GM13977 (cell line): ENCODE measurements at regions not wholly inside any gene's neighbourhood (a gene's known extent, or its start where the extent isn't known, plus 50 kb on each side); places are given as distances from the start of the nearest gene placed in this dataset.

ENCODE experiments used
- DNase-seq: peaks from one replicate; pipeline ENCODE4 v3.0.0; 2012; ENCODE audit warnings: low spot score
- in situ Hi-C: fragments of 300-500 bp; cut with MboI; formaldehyde crosslinking; loops from one replicate; pipeline ENCODE4 v1.12.0; 2022; ENCODE audit warnings: low sequenced_read_pairs, low pct_unique_long_range_greater_than_20kb, mixed read lengths, inconsistent platforms; ENCODE audit not compliant: unreplicated experiment
- TF ChIP-seq, protein P1 (sequence below): IDR thresholded peaks from 2 replicates; pipeline ENCODE4 v1.5.1; 2012; ENCODE audit warnings: mild to moderate bottlenecking, control low read depth; ENCODE audit not compliant: insufficient read depth; ENCODE audit errors: extremely low read depth, missing control alignments

DNA sequence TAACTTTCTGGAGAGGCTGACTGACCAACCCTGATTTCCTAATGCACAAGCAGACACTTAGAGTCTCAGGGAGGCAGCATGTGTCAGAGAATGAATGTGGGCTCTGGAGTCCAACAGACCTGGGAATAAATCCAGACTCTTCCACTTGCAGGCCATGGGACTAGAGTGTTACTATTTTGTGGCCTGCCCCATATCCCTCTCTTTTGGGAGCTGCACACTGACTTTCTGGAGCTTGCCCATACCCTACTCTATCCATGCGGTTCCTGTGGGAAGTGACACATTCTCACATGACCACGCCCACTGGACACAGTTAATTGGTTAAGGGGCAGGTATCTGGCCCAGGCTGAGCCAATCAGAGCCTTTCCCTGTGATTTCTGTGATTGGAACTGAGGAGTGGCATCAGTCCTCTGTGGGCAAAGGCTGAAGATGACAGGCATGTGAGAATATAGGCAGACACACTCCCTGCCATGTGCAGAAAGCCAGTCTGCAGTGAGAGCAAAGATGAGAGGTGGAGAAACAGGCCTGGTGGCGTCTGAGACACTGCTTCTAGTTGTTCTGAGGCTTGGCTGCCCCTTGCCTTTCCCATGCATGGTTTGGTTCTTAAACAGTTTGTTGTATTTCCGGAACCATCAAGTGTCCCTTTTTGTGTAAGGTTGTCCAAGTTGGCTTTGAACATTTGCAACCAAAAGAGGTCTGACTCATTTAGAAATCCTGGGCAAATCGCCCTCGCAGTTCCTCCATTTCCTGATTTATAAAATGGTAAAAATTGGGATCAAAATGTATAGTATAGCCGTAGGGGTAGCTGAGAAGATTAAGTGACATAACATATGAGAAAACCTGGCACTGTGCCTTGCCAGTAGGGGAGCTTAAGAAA is 125.6 kb downstream of the CDC5L start:
- DNase-seq: no peak
- in situ Hi-C loops: no loop called here
- TF ChIP-seq, protein P1, sequence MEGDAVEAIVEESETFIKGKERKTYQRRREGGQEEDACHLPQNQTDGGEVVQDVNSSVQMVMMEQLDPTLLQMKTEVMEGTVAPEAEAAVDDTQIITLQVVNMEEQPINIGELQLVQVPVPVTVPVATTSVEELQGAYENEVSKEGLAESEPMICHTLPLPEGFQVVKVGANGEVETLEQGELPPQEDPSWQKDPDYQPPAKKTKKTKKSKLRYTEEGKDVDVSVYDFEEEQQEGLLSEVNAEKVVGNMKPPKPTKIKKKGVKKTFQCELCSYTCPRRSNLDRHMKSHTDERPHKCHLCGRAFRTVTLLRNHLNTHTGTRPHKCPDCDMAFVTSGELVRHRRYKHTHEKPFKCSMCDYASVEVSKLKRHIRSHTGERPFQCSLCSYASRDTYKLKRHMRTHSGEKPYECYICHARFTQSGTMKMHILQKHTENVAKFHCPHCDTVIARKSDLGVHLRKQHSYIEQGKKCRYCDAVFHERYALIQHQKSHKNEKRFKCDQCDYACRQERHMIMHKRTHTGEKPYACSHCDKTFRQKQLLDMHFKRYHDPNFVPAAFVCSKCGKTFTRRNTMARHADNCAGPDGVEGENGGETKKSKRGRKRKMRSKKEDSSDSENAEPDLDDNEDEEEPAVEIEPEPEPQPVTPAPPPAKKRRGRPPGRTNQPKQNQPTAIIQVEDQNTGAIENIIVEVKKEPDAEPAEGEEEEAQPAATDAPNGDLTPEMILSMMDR: no peak

DNA sequence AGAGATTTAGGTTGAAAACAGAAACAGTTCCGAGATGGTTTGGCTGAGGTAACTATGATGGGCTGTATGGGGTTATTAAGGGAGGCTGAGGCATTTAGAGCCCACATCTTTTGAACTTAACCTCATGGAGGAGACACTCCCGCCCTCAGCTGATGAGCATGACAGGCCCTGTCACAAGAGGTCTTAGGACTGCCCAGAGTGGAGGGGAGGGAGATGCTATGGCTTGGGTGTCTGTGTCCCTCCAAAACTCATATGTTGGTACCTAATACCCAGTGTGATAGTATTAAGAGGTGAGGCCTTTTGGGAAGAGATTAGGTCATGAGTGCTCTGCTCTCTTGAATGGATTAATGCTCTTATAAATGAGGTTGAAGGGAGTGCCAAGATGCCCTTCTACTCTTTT is 126.6 kb downstream of the CDC5L start:
- no peak for DNase-seq
- in situ Hi-C loops: no loop called here
- TF ChIP-seq, protein P1: no peak

DNA sequence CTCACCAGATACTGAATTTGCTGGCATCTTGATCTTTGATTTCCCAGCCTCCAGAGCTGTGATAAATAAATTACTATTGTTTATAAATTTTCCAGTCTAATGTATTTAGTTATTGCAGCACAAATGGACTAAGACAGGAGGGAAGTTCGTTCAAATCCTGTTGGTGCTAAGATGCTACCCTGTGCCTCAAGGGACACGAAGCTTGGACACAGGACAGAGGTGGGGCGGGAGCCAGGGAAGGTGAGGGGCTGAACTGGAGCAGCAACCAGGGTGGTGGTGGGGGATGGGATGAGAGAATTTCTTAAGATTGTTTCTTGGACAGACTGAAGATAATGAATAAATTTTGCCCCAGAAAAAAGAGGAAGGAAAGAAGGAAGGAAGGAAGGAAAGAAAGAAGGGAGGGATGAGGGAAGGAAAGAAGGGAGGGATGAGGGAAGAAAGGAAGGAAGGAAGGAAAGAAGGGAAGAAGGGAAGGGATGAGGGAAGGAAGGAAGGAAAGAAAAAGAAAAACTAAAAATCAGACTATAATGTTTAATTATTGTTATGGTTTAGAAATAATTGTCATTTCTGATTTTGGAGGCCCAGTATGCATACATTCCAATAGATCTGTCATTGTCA is 127.2 kb downstream of the CDC5L start:
- no peak for DNase-seq
- TF ChIP-seq, protein P1: no peak
- in situ Hi-C loops: no loop called here

DNA sequence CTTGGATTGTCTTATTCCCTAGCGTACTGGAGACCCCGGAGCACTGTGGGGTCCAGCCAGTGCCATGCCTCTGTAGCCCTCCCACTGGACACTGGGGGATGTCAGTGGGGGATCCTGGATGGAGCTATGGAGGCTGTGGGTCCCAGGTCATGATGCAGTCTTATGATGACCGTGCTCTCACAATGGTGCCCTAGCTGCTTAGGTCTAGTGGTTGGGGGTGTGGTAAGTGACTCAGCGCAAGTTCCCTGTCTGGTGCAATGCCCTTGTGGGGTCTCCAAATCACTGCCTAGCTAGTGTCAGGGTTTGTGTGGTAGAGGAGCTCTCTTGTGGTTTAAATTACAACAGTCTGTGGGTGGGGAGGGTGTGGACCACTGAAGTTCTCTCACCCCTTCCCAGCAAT is 135.4 kb downstream of the CDC5L start:
- DNase-seq: no peak
- in situ Hi-C loops: no loop called here
- TF ChIP-seq, protein P1: no peak

DNA sequence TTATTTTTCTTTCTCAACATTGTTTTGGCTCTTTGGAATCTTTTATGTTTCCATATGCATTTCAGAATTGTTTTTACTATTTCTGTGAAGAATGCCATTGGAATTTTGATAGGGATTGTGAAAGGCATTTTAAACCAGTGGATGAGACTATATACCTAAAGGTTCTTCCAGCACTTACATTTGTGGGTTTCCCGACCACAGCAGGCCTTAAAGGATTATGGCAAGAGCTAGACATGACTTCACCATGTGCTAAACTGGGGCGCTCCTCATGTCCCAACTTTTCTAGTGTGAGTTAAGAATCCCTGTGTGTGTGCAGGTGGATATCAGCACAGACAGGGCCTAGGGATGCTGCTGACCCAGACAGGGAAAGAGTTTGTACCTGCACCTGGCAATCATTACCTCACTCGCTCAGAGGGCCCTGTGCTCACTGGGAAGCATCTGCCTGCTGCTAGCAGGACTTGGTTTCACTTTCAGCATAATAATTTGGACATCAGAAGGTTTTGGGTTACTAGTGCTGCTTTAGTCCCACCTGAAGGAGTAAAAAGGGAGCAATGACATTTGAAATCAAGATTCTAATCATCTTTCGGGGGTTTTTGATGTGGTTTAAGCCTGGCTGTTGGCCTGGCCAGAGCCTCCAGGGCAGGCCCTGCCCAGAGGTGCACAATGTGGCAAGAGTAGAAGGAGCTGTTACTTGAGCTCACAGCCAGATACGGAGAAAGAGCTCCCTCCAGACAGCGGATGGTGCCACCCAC is 137.1 kb downstream of the CDC5L start:
- in situ Hi-C loops: no loop called here
- TF ChIP-seq, protein P1: no peak

DNA sequence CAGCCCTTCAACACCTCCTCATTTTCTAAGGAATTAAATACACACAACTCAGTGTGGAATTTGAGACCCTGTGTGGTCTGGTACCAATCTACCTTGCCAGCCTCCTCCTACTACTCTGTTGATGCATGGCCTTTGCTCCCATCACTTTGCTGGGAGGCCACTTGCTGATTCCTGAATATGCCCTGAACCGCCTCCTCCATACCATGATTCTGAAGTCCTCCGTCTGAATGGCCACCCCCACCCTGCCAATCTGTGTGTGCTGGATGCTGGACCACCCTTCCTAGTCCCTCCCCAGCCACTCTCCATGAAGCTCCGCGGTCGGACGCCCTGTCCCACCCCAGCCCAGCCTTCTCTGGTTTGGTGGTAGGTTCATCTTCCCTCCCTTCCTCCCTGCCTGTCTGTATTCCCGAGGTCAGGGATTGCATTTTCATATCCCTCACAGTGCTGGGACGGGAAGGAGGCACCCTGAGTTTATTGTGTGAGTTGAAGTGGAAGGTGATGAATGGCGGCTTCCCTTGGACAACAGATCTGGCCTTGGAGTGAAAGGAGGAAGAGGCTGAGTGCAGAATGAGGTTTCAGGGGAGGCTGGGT is 138.3 kb downstream of the CDC5L start:
- in situ Hi-C loops: no loop called here
- TF ChIP-seq, protein P1: no peak
- DNase-seq: no peak

More for the DNA sequence above, 137.1 kb downstream of the CDC5L start:
- no peak for DNase-seq
